ENCODE measurements at regions not wholly inside any gene's neighbourhood (a gene's known extent, or its start where the extent isn't known, plus 50 kb on each side); places are given as distances from the start of the nearest gene placed in this dataset.
"Not testable (repeated sequence)": the region's sequence is repeated elsewhere in the genome, so short reads cannot be mapped to it uniquely, and the experiment has no call there.

GRCh38 chr12:65678172-65678571, 146.1 kb upstream of the HMGA2 start:
- not testable (repeated sequence) for DNase-seq

GRCh38 chr12:65681226-65681625, 143.1 kb upstream of the HMGA2 start:
- DNase-seq = no peak

- DNase-seq = no peak
These were observed 142.2 kb upstream of the HMGA2 start for GRCh38 chr12:65682112-65682511.

GRCh38 chr12:65684906-65685305, 139.4 kb upstream of the HMGA2 start:
- DNase-seq = no peak

GRCh38 chr12:65685514-65685913, 138.8 kb upstream of the HMGA2 start:
- DNase-seq = no peak

- no peak for DNase-seq
These were observed 134.8 kb upstream of the HMGA2 start for GRCh38 chr12:65689508-65689907.

GRCh38 chr12:65690477-65690876, 133.8 kb upstream of the HMGA2 start:
- no peak for DNase-seq

GRCh38 chr12:65694130-65694529, 130.2 kb upstream of the HMGA2 start:
- no peak for DNase-seq

- DNase-seq = peak in 1 of 2 donors; percentile 45
These were observed 129.0 kb upstream of the HMGA2 start for GRCh38 chr12:65695113-65695865.

GRCh38 chr12:65696227-65696626, 128.1 kb upstream of the HMGA2 start:
- DNase-seq = no peak

GRCh38 chr12:65699251-65699650, 125.0 kb upstream of the HMGA2 start:
- DNase-seq = no peak

GRCh38 chr12:65703176-65703575, 121.1 kb upstream of the HMGA2 start:
- no peak for DNase-seq

- no peak for DNase-seq
These were observed 118.9 kb upstream of the HMGA2 start for GRCh38 chr12:65705380-65705876.

- no peak for DNase-seq
These were observed 117.2 kb upstream of the HMGA2 start for GRCh38 chr12:65707051-65707450.

- DNase-seq = no peak
These were observed 111.9 kb upstream of the HMGA2 start for GRCh38 chr12:65712260-65713004.

GRCh38 chr12:65715961-65716360, 108.3 kb upstream of the HMGA2 start:
- DNase-seq = no peak

GRCh38 chr12:65720136-65721130, 103.8 kb upstream of the HMGA2 start:
- no peak for DNase-seq

- DNase-seq = no peak
These were observed 102.6 kb upstream of the HMGA2 start for GRCh38 chr12:65721541-65722190.

- DNase-seq = no peak
These were observed 98.9 kb upstream of the HMGA2 start for GRCh38 chr12:65725376-65725775.

GRCh38 chr12:65728455-65728847, 95.8 kb upstream of the HMGA2 start:
- DNase-seq = peak; percentile 16 to 23

All from right lung (tissue), 2 donors.